Effector memory CD4-positive, alpha-beta T cell (primary cell): ENCODE measurements at regions not wholly inside any gene's neighbourhood (a gene's known extent, or its start where the extent isn't known, plus 50 kb on each side); places are given as distances from the start of the nearest gene placed in this dataset.

Experiments
- DNase-seq, 3 donors: peaks; one replicate each; pipeline ENCODE4 v3.0.0-alpha.2; 2020
- H3K27ac ChIP-seq: 2 replicates; pipeline ENCODE4 v1.7.0; 2013; ENCODE audit warnings: mild to moderate bottlenecking, low read length, moderate library complexity; ENCODE audit not compliant: insufficient read depth, poor library complexity, severe bottlenecking
- H3K27me3 ChIP-seq: replicated peaks from 2 replicates; pipeline ENCODE4 v1.7.0; 2013; ENCODE audit warnings: mild to moderate bottlenecking, low read length; ENCODE audit not compliant: insufficient read depth, control insufficient read depth, poor library complexity, severe bottlenecking
- H3K36me3 ChIP-seq: 2 replicates; pipeline ENCODE4 v1.7.0; 2013; ENCODE audit warnings: mild to moderate bottlenecking, low read length, moderate library complexity; ENCODE audit not compliant: control insufficient read depth, insufficient read depth
- H3K4me1 ChIP-seq: 2 replicates; pipeline ENCODE4 v1.7.0; 2013; ENCODE audit warnings: low read length, mild to moderate bottlenecking; ENCODE audit not compliant: control insufficient read depth, insufficient read depth, poor library complexity, severe bottlenecking
- H3K4me3 ChIP-seq: 2 replicates; pipeline ENCODE4 v1.7.0; 2013; ENCODE audit warnings: low read length, low read depth, mild to moderate bottlenecking; ENCODE audit not compliant: insufficient read depth, poor library complexity, severe bottlenecking
- H3K9me3 ChIP-seq: 2 replicates; pipeline ENCODE4 v1.7.0; 2013; ENCODE audit warnings: mild to moderate bottlenecking, low read length, moderate library complexity; ENCODE audit not compliant: control insufficient read depth

GRCh38 chr20:50345712-50346373 lies 155.2 kb downstream of the CEBPB start:
- H3K4me3 ChIP-seq, result no peak overlapping the region
- no peaks in the 10 kb centered on the region for H3K4me1 ChIP-seq
- DNase-seq, result no peak
- no peaks in the 10 kb centered on the region for H3K36me3 ChIP-seq
- H3K27me3 ChIP-seq, result no peaks in the 10 kb centered on the region
- H3K9me3 ChIP-seq, result no peaks in the 10 kb centered on the region
- H3K27ac ChIP-seq, result no peak overlapping the region

GRCh38 chr20:50346374-50347283 lies 156.0 kb downstream of the CEBPB start:
- no peak for DNase-seq
- Histone ChIP-seq H3K4me1 (no peaks in the 10 kb centered on the region), H3K9me3 (no peaks in the 10 kb centered on the region), H3K27me3 (no peaks in the 10 kb centered on the region), H3K36me3 (no peaks in the 10 kb centered on the region), H3K4me3 (no peak overlapping the region), H3K27ac (no peak overlapping the region)

GRCh38 chr20:50347284-50348063 lies 156.8 kb downstream of the CEBPB start:
- DNase-seq, result no peak
- Histone ChIP-seq H3K9me3 (no peaks in the 10 kb centered on the region), H3K36me3 (no peaks in the 10 kb centered on the region), H3K27me3 (no peaks in the 10 kb centered on the region), H3K4me3 (no peak overlapping the region), H3K27ac (no peak overlapping the region), H3K4me1 (no peaks in the 10 kb centered on the region)

GRCh38 chr20:50348096-50348495 lies 157.5 kb downstream of the CEBPB start:
- Histone ChIP-seq H3K4me3 (no peak overlapping the region), H3K36me3 (no peaks in the 10 kb centered on the region), H3K27me3 (no peaks in the 10 kb centered on the region), H3K27ac (no peak overlapping the region), H3K4me1 (no peaks in the 10 kb centered on the region), H3K9me3 (no peaks in the 10 kb centered on the region)
- DNase-seq, result no peak

GRCh38 chr20:50350510-50351249 lies 159.5 kb upstream of the PTPN1 start:
- H3K4me3 ChIP-seq, result no peak overlapping the region
- no peaks in the 10 kb centered on the region for H3K4me1 ChIP-seq
- H3K9me3 ChIP-seq, result no peaks in the 10 kb centered on the region
- H3K27ac ChIP-seq, result no peak overlapping the region
- DNase-seq, result no peak
- no peaks in the 10 kb centered on the region for H3K27me3 ChIP-seq
- H3K36me3 ChIP-seq, result no peaks in the 10 kb centered on the region

GRCh38 chr20:50351541-50351940 lies 158.6 kb upstream of the PTPN1 start:
- no peak for DNase-seq
- Histone ChIP-seq H3K4me3 (no peak overlapping the region), H3K27ac (no peak overlapping the region), H3K36me3 (no peaks in the 10 kb centered on the region), H3K9me3 (no peaks in the 10 kb centered on the region), H3K27me3 (no peaks in the 10 kb centered on the region), H3K4me1 (no peaks in the 10 kb centered on the region)

GRCh38 chr20:50353289-50353961 lies 156.8 kb upstream of the PTPN1 start:
- DNase-seq, result no peak

GRCh38 chr20:50354721-50355589 lies 155.2 kb upstream of the PTPN1 start:
- no peak for DNase-seq
- Histone ChIP-seq H3K4me3 (no peak overlapping the region), H3K9me3 (no peaks in the 10 kb centered on the region), H3K27me3 (no peaks in the 10 kb centered on the region), H3K4me1 (no peaks in the 10 kb centered on the region), H3K27ac (no peak overlapping the region), H3K36me3 (no peaks in the 10 kb centered on the region)

More at GRCh38 chr20:50353289-50353961, 156.8 kb upstream of the PTPN1 start:
- no peaks in the 10 kb centered on the region for H3K27me3 ChIP-seq
- H3K9me3 ChIP-seq, result no peaks in the 10 kb centered on the region
- H3K27ac ChIP-seq, result no peak overlapping the region
- H3K36me3 ChIP-seq, result no peaks in the 10 kb centered on the region
- H3K4me3 ChIP-seq, result no peak overlapping the region
- no peaks in the 10 kb centered on the region for H3K4me1 ChIP-seq
